Cardiac muscle cell (in vitro differentiated cells and primary cell): ENCODE measurements at regions not wholly inside any gene's neighbourhood (a gene's known extent, or its start where the extent isn't known, plus 50 kb on each side); places are given as distances from the start of the nearest gene placed in this dataset.
"Not testable (repeated sequence)": the region's sequence is repeated elsewhere in the genome, so short reads cannot be mapped to it uniquely, and the experiment has no call there.

Experiments
- DNase-seq, 2 donors: peaks; one replicate each; pipeline versions ENCODE4 v3.0.0 to v3.0.0-alpha.2; 2010 to 2017; ENCODE audit warnings: low read depth in 1 of 2, low spot score in 1 of 2
- H3K27ac ChIP-seq: fragments of 200-600 bp; sonication (generic); 2 replicates; pipeline ENCODE4 v1.5.1; 2016
- H3K27me3 ChIP-seq: fragments of 200-600 bp; sonication (generic); 2 replicates; pipeline ENCODE4 v1.6.0; 2016; ENCODE audit warnings: control low read depth
- H3K36me3 ChIP-seq: fragments of 200-600 bp; sonication (generic); 2 replicates; pipeline ENCODE4 v1.5.1; 2016; ENCODE audit warnings: control low read depth
- H3K4me1 ChIP-seq: fragments of 200-600 bp; sonication (generic); 2 replicates; pipeline ENCODE4 v1.8.1; 2017; ENCODE audit warnings: low read depth, mild to moderate bottlenecking, mixed run types
- H3K4me3 ChIP-seq: fragments of 200-600 bp; sonication (generic); 2 replicates; pipeline ENCODE4 v1.5.1; 2016; ENCODE audit warnings: mild to moderate bottlenecking
- H3K9me3 ChIP-seq: fragments of 200-600 bp; sonication (generic); 2 replicates; pipeline ENCODE4 v1.5.1; 2017; ENCODE audit warnings: low read depth, mild to moderate bottlenecking, control low read depth
- CTCF ChIP-seq: IDR thresholded peaks from 2 replicates; pipeline ENCODE4 v1.5.1; 2012; ENCODE audit warnings: low read depth, mild to moderate bottlenecking, low read length

GRCh38 chr9:84067821-84068220 is 87.2 kb downstream of the RMI1 start:
- H3K4me1 ChIP-seq: no peaks in the 10 kb centered on the region
- no peaks in the 10 kb centered on the region for H3K27me3 ChIP-seq
- H3K36me3 ChIP-seq: no peaks in the 10 kb centered on the region
- TF ChIP-seq CTCF: no peak
- no peak overlapping the region for H3K27ac ChIP-seq
- no peak overlapping the region for H3K4me3 ChIP-seq
- H3K9me3 ChIP-seq: no peaks in the 10 kb centered on the region
- no peak for DNase-seq

DNA sequence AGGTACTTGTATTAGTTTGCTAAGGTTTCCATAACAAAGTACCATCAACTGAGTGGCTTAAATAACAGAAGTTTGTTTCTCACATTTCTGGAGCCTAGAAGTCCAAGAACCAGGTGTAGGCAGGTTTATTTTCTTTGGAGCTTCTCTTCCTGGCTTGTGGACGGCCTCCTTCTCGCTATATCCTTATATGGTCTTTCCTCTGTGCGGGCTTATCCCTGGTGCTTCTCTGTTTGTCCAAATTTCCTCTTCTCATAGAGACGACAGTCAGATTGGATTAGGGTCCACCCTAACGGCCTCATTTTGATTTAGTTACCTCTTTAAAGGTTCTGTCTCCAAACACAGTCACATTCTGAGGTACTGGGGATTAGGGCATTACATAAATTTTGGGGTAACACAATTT is 88.3 kb downstream of the RMI1 start:
- H3K27me3 ChIP-seq: no peaks in the 10 kb centered on the region
- DNase-seq: no peak
- H3K36me3 ChIP-seq: no peaks in the 10 kb centered on the region
- no peaks in the 10 kb centered on the region for H3K9me3 ChIP-seq
- H3K4me1 ChIP-seq: no peaks in the 10 kb centered on the region
- no peak for TF ChIP-seq CTCF
- H3K4me3 ChIP-seq: no peak overlapping the region
- no peak overlapping the region for H3K27ac ChIP-seq

DNA sequence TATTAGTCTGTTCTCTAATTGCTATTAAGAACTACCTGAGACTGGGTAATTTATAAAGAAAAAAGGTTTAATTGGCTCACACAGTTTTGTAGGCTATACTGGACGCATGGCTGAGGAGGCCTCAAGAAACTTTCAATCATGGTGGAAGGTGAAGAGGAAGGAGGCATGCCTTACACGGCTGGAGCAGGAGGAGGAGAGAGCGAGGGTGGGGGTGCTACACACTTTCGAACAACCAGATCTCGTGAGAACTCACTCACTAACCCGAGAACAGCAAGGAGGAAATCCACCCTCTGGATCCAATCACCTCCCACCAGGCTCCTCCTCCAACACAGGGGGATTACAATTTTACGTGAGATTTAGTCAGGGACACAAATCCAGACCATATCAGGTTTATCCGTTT is 90.0 kb downstream of the RMI1 start:
- Histone ChIP-seq H3K4me1 (no peaks in the 10 kb centered on the region), H3K27me3 (no peaks in the 10 kb centered on the region), H3K9me3 (no peaks in the 10 kb centered on the region), H3K36me3 (no peaks in the 10 kb centered on the region), H3K4me3 (no peak overlapping the region), H3K27ac (no peak overlapping the region)
- no peak for TF ChIP-seq CTCF
- DNase-seq: no peak

DNA sequence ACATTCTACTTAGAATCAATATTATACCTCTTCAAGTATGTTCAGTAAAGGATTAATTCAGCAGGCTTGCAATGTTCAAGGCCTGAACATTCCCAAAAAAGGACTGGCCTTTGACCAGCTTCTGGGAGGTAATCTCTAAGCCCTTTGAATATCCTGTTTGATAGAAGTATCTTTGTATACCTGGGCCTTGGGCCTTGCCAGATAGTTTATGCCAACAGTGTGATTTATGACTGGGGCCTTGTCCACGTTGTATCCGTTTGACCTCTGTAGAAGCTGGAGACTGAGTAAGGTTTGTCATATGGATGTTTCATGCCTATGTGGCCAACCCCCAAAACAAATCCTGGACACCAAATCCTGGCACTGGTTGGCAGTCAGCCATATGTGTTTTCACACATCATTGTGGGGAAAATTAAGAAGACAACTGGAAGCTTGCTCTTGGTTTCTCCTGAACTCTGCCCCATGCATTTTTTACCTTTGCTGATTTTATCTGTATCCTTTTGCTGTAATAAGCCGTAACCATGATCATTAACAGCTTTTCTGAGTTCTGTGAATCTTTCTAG is 92.1 kb downstream of the RMI1 start:
- Histone ChIP-seq H3K4me3 (no peak overlapping the region), H3K9me3 (no peaks in the 10 kb centered on the region), H3K27me3 (no peaks in the 10 kb centered on the region), H3K4me1 (no peaks in the 10 kb centered on the region), H3K36me3 (no peaks in the 10 kb centered on the region), H3K27ac (no peak overlapping the region)
- TF ChIP-seq CTCF: no peak
- no peak for DNase-seq

GRCh38 chr9:84075004-84075403 is 94.4 kb downstream of the RMI1 start:
- no peaks in the 10 kb centered on the region for H3K4me1 ChIP-seq
- H3K4me3 ChIP-seq: no peak overlapping the region
- no peak for DNase-seq
- H3K36me3 ChIP-seq: no peaks in the 10 kb centered on the region
- no peaks in the 10 kb centered on the region for H3K27me3 ChIP-seq
- H3K27ac ChIP-seq: no peak overlapping the region
- H3K9me3 ChIP-seq: no peaks in the 10 kb centered on the region
- no peak for TF ChIP-seq CTCF

DNA sequence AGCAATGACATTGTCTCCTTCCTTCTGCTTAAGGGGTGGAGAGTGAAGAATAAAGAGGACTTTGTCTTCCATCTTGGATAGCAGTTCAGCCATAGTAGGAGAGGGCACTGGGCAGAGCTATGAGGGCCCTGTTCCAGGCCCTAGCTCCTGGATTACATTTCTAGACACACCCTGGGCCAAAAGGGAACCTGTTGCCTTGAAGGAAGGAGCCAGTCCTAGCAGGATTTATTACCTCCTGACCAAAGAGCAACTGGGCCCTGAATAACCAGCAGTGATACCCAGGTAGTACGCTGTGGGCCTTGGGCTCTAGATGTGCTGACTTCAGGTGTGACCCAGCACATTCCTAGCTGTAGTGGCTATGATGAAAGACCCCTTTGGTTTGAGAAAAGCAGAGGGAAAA is 95.8 kb downstream of the RMI1 start:
- Histone ChIP-seq H3K4me3 (no peak overlapping the region), H3K27ac (no peak overlapping the region), H3K9me3 (no peaks in the 10 kb centered on the region), H3K27me3 (no peaks in the 10 kb centered on the region), H3K36me3 (no peaks in the 10 kb centered on the region), H3K4me1 (no peaks in the 10 kb centered on the region)
- TF ChIP-seq CTCF: no peak
- no peak for DNase-seq

DNA sequence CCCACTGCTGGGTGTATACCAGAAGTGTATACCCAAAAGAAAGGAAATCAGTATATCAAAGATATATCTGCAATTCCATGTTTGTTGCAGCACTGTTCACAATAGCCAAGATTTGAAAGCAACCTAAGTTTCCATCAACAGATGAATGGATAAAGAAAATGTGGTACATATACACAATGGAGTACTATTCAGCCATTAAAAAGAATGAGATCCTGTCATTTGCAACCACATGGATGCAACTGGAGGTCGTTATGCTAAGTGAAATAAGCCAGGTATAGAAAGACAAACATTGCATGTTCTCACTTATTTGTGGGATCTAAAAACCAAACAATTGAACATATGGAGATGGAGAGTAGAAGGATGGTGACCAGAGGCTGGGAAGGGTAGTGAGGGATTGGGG is 97.2 kb downstream of the RMI1 start:
- not testable (repeated sequence) for H3K27me3 ChIP-seq, H3K4me1 ChIP-seq, H3K36me3 ChIP-seq, H3K4me3 ChIP-seq, H3K27ac ChIP-seq, DNase-seq, H3K9me3 ChIP-seq
